ENCODE measurements at regions not wholly inside any gene's neighbourhood (a gene's known extent, or its start where the extent isn't known, plus 50 kb on each side); places are given as distances from the start of the nearest gene placed in this dataset.

DNA sequence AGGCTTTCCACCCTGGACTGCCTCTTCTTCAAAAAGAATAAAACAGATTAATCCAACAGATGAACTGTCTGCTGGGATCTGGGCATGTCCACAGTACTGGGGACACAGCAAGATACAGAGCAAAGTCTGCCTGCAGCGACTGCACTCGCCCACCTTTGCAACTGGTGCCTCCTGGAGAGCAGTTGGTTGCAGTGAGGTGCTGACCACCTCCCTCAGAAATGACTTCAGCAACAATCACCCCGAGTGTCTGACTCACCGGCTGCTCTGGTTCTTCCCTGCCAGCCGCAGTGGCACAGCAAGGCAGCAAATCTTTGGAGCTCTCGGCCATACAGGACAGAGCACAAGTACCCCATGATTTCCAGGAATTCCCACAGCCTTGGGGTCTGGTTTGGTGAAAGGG lies 179.7 kb downstream of the ANAPC1 start:
- no peak overlapping the region for H3K4me3 ChIP-seq (ENCODE audit: low read depth, low read length)
- no peak for DNase-seq (ENCODE audit: low read depth)
- TF ChIP-seq, protein P1, sequence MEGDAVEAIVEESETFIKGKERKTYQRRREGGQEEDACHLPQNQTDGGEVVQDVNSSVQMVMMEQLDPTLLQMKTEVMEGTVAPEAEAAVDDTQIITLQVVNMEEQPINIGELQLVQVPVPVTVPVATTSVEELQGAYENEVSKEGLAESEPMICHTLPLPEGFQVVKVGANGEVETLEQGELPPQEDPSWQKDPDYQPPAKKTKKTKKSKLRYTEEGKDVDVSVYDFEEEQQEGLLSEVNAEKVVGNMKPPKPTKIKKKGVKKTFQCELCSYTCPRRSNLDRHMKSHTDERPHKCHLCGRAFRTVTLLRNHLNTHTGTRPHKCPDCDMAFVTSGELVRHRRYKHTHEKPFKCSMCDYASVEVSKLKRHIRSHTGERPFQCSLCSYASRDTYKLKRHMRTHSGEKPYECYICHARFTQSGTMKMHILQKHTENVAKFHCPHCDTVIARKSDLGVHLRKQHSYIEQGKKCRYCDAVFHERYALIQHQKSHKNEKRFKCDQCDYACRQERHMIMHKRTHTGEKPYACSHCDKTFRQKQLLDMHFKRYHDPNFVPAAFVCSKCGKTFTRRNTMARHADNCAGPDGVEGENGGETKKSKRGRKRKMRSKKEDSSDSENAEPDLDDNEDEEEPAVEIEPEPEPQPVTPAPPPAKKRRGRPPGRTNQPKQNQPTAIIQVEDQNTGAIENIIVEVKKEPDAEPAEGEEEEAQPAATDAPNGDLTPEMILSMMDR (IDR thresholded peaks at IDR 0.05; ENCODE audit: low read depth, low read length, missing control alignments), result no peak

- DNase-seq (ENCODE audit: low read depth), result no peak
- no peak overlapping the region for H3K4me3 ChIP-seq (ENCODE audit: low read depth, low read length)
- TF ChIP-seq, protein P1 (IDR thresholded peaks at IDR 0.05; ENCODE audit: low read depth, low read length, missing control alignments), result no peak
These were observed 178.8 kb downstream of the ANAPC1 start for GRCh38 chr2:111705239-111705638.

DNA sequence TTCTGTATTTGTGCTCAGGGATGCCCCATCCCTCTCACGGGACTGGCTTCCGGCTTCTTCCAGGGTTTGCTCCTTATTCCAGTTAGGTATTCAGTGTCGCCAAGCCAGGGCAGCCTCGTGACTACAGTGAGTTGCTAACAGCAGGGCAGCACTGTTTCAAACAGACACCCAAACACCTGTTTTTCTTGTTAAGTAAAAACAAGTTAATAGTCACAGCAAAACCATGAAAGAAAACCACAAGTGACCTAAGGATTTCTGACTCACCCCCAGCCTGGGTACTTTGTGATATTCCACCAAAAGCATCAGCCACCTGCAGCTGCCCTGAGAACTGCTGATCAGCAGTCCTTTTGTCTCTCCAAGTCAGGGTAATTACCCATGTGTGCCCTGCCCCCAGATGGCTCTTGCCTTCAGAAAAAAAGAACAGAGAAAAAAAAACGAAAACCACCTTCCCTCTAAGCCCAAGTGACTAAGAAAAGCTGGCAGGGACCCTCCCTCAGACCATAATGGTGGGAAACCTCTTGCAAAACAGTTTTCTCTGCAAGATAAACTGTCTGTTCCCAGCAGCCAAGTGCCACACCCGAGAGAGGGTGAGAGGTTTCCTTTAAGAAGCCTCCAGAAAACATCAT lies 178.2 kb downstream of the ANAPC1 start:
- TF ChIP-seq, protein P1 (IDR thresholded peaks at IDR 0.05; ENCODE audit: low read depth, low read length, missing control alignments), result no peak
- peak; percentile 69 for DNase-seq (ENCODE audit: low read depth)
- H3K4me3 ChIP-seq (ENCODE audit: low read depth, low read length), result no peak overlapping the region

GRCh38 chr2:111706481-111707001 lies 177.5 kb downstream of the ANAPC1 start:
- DNase-seq (ENCODE audit: low read depth), result no peak
- TF ChIP-seq, protein P1 (IDR thresholded peaks at IDR 0.05; ENCODE audit: low read depth, low read length, missing control alignments), result no peak
- H3K4me3 ChIP-seq (ENCODE audit: low read depth, low read length), result no peak overlapping the region

DNA sequence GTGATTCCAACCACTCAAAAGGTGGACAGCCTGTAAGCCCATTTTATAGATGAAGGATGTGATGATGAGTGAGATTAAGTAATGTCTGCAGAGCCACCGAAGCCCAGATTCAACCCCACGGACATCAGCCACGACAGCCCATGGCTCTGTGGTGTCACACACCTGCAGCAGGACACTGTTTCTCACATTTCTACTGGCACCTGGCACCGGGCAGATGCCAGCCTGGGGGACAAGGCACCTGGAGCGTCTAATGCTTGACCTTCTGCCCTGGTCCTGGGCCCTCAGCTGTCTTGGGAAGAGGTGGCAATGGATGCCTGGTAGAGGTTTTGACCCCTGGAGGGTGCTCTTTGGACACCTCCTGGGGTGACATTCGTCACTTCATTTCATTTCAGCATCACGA lies 176.3 kb downstream of the ANAPC1 start:
- DNase-seq (ENCODE audit: low read depth), result no peak
- H3K4me3 ChIP-seq (ENCODE audit: low read depth, low read length), result no peak overlapping the region
- TF ChIP-seq, protein P1 (IDR thresholded peaks at IDR 0.05; ENCODE audit: low read depth, low read length, missing control alignments), result no peak

DNA sequence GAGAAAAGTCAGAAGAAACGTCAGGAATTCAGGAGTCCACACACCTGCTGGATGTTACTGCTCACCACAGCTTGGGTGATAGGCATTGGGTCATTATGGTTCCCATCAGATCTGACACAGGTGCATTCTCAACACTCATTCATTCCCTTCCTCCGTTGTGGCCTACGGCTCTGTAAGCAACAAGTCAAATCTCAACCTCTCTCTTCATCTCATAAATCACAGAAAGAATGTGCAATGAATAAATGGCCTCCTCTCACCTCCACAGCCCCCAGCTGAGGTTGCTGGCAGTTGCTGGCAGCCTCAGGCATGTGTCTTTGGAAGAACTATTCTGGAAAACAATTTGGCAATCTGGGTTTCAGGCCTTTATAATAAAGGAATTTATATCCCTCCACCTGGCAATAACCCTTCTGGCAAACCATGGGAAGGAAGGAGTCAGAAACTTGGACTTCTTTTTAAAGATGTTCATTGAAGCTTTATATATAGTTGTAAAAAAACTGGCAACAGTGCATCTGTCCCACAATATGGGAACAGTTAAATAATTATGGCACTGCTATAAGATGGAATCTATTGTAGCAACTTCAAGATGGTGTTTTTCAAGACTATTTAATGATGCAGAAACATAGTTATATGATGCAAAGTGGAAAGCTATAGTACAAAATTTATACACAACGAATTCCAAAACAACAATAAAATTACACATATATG lies 175.4 kb downstream of the ANAPC1 start:
- no peak for DNase-seq (ENCODE audit: low read depth)
- TF ChIP-seq, protein P1 (IDR thresholded peaks at IDR 0.05; ENCODE audit: low read depth, low read length, missing control alignments), result no peak
- no peak overlapping the region for H3K4me3 ChIP-seq (ENCODE audit: low read depth, low read length)

Measured in GM12864 (cell line).